PC-9 (cell line): ENCODE measurements at regions not wholly inside any gene's neighbourhood (a gene's known extent, or its start where the extent isn't known, plus 50 kb on each side); places are given as distances from the start of the nearest gene placed in this dataset.

Experiments used
- CTCF ChIP-seq: fragments of 200-600 bp; sonication (generic); conservative IDR thresholded peaks from 2 replicates; pipeline ENCODE4 v1.6.1; 2017; ENCODE audit warnings: mixed run types, antibody characterized with exemption, mild to moderate bottlenecking, moderate library complexity
- EZH2 ChIP-seq: fragments of 200-600 bp; sonication (generic); IDR thresholded peaks from 2 replicates; pipeline ENCODE4 v1.8.0; 2017; ENCODE audit warnings: antibody characterized with exemption, low read depth

- no peak for TF ChIP-seq EZH2
- no peak for TF ChIP-seq CTCF
These were observed 674.1 kb downstream of the SUCLG1 start for GRCh38 chr2:83784947-83785346.
